GM23248 (cell line): ENCODE measurements at regions not wholly inside any gene's neighbourhood (a gene's known extent, or its start where the extent isn't known, plus 50 kb on each side); places are given as distances from the start of the nearest gene placed in this dataset.

ENCODE experiments used
- EZH2 ChIP-seq: fragments of 200-600 bp; sonication (generic); IDR thresholded peaks from 2 replicates; pipeline ENCODE4 v1.6.1; 2018; ENCODE audit warnings: antibody characterized with exemption, mild to moderate bottlenecking; ENCODE audit not compliant: insufficient read depth, poor library complexity, severe bottlenecking
- EZH2phosphoT487 ChIP-seq: fragments of 200-600 bp; sonication (generic); IDR thresholded peaks from 2 replicates; pipeline ENCODE4 v1.6.1; 2018; ENCODE audit warnings: antibody characterized with exemption, moderate library complexity, mild to moderate bottlenecking, low read depth; ENCODE audit not compliant: insufficient read depth

- TF ChIP-seq EZH2 (no peak), EZH2phosphoT487 (no peak)
Measured at GRCh38 chr20:58018590-58018989, 209.9 kb downstream of the ANKRD60 start.
